Right lung (tissue), 2 donors: ENCODE measurements at regions not wholly inside any gene's neighbourhood (a gene's known extent, or its start where the extent isn't known, plus 50 kb on each side); places are given as distances from the start of the nearest gene placed in this dataset.
"Not testable (repeated sequence)": the region's sequence is repeated elsewhere in the genome, so short reads cannot be mapped to it uniquely, and the experiment has no call there.

Experiments
- DNase-seq, 2 donors: peaks; one replicate each; pipeline ENCODE4 v3.0.0-alpha.2; 2013

DNA sequence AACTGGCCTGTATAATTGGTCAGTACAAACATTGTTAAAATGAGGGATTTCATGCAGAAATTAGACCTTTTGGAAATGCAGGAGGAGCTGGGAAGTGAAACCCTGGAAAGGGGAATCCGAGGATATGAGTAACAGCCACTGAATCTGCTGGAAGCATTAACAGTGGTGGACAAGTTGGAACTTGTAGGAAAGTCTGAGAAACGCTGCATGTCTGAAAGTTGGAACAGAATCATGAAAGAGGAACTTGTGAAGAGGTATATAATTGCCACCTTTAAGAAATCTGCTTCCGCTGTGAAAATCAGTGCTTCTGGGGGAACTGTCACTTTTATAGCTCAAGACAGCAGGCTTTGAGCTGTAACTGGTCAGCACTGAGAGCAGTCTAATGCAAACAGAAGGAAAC is 716.5 kb upstream of the PRR20A start:
- DNase-seq = no peak

DNA sequence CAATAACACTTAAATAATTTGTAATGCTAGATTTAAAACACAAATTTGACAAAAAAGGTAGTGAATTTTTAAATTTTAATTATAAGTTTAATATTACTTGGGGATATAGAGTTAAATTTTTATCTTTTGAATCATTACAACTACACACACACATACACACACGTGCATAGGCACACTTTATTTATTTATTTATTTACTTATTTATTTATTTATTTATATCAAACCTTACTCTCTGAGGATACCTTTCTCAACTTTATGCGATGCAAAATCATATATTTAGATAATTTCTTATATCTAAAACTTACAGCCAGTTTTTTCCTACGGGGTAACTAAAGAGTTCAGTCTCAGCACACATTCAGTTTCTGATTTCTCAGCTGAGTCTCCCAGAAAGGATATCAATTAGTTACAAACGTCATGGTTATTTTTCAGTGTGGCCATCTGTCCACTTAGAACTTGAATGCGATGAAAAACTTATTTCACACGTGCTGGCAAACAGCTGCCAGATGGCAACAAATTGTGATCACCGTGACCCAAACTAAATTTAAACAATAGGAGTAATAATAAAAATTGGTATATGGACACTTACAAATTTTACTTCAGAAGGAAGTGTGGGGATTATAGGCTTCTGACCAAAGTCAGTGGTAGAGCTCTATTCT is 683.1 kb upstream of the PRR20A start:
- no peak for DNase-seq

DNA sequence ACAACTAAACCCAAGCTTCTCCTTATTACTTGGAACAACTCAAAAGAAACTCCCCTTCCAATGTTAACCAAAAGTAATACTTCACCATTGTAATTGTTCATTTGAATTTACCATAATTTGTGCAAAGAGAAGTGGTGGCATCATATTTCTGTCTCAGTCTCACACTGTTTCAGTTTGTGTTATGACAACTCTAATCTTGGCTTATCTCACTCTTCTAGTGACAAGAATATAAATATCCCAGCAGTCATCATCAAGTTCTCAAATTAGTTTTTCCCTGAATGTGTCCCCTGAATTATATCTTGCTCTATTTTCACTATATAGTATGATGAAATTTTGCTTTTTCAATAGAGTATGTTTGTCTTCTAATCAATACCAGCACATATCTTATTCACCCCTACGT is 681.4 kb upstream of the PRR20A start:
- DNase-seq = no peak

DNA sequence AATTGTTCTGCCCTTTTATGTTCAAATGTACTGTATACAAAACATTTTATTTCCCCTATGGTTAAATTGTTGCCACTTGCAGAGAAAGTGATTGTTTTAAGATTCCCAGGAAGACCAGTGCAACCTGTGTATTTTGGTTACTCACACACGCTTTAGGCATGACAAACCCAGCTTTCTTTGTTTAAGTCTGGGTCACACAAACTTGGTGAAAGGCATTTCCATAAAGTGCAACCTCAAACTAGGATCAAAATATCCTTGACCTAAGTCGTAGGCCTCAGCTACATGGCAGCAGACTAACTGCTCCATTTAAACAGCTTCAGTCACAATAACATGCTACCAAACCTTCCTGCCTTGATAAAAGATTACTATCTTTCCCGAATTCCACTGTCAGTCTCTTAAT is 639.0 kb upstream of the PRR20A start:
- no peak for DNase-seq

DNA sequence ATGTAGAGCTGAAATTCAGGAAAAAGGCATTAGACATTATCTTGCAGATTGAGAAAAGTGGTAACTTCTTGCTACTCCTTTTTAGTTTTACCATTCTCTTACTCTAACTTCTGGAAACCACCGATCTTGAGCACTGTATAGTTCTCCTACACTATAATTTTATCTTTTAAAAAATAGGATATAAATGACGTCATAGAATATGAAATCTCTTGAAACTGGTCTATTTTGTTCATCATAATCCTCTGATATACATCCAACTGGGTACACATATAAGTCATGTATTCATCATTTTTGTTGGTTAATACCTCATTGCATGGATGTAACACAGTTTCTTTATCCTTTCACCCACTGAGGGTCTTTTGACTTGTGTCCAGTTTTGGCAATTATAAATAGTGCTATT is 629.9 kb upstream of the PRR20A start:
- DNase-seq = no peak

DNA sequence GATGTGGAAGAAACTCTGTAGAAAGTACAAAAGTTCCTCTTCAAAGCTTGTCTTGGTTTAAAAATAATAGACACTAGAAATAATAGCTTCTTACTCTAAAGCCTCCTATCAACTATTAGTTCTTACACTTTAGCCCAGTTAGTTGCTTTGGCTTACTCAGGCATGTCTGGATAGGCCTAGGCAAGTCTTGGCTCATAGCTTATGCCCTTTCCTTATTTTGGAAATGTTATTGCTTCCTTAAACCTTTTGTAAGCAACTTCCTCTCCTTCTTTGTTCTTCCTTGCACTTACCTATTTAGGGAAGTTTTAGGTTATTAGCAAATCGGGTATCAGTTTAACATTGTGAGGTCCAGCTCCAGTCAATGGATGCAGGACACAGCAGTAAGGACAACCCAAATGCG is 628.4 kb upstream of the PRR20A start:
- not testable (repeated sequence) for DNase-seq

DNA sequence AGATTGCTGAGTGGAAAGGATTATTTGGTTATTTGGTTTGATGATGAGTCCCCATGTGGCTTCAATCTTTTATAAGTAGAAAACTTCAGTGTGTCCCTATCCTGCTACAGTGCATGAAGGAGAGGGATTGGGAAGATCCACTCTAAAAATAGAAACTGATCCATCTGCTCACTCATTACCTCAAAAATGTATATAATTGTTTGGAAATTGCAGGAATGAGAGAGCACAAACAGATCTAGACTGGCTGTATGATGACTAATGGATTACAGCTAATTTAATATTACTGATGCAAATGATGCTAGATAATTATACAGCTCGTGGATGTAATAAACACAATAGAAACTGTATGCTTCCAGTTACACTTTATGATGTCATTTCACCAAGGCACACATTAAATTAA is 625.3 kb upstream of the PRR20A start:
- no peak for DNase-seq

DNA sequence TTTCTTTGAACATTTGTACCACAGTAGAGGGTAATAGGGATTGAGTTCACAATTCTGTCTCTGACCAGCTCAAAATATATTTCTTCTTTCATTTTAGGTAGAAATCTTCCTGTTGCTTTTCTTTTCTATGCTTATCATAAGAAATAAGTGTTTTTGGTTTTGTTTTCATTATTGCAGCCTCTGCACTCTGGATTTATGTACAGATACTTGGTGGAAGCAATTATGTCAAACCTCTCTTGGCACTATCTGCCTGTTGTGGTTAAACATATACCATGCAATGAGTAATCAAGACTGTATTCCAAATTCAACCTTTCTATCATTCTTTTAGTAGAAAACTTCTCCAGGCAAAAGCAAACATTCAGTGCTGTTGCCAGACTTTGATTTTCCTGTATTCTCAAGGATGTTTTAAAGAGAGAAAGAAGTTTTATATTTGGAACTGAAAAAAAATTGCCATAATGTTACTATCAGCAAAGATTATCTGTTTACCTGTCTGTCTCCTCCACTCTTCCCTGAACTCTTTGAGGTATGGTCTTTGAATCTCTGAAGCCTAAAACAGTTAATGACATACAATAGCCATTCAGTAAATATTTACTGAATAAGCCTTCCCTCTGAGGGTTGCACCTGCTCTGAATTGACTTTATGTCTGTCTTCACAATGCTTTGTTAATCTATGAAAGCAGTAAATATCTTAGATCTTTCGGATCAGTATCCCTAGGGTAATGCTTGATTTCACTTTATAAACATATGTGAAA is 612.5 kb upstream of the PRR20A start:
- no peak for DNase-seq

DNA sequence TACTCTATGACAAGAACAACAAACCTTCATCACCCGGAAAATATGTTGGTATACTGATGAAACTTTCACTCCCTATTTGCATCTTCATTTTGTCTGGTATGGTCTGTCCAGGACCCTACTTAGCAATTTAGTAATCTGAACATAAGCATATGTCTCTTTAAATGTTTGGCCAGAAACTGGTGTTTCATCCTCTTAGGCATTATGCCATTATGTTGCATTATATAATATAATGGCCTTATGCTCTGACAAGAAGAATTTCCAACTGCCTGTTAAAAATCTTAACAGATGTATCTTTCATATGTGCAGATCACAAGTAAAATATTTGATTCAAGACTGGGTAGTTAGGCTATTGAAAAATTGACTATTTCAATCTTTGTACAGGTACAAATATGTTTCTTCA is 610.6 kb upstream of the PRR20A start:
- no peak for DNase-seq

DNA sequence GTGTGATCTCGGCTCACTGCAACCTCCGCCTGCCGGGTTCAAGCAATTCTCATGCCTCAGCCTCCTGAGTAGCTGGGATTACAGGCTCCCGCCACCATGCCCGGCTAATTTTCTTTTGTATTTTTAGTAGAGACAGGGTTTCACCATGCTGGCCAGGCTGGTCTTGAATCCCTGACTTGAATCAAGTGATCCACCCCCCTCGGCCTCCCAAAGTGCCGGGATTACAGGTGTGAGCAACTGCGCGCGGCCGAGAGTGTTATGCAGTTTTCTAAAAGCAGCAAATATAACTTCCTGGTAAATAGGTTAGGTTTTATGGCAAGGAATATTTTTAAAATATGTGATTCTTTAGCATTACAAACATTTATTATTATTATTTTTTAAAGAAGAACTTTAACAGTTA is 592.8 kb upstream of the PRR20A start:
- DNase-seq = not testable (repeated sequence)

DNA sequence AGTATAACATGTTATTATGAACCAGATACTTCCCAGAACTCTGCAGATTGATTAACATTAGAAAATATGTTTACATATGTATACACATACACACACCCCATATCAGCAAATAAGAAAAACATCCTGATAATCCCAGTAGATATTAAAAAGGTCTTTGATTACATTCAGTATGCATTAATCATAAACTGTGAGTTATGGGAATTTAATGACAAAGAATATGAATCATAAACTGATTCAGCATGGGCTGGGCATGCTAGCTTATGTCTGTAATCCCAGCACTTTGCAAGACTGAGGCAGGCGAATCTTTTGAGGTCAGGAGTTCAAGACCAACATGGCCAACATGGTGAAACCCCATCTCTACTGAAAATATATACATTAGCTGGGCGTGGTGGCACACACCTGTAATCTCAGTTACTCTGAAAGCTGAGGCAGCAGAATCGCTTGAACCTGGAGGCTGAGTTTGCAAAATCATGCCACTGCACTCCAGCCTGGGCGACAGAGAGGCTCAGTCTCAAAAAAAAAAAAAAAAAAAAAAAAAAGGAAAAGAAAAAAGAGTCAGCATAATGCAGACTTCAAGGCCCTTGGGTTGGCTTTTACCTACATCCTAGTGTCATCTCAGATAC is 581.9 kb upstream of the PRR20A start:
- no peak for DNase-seq

DNA sequence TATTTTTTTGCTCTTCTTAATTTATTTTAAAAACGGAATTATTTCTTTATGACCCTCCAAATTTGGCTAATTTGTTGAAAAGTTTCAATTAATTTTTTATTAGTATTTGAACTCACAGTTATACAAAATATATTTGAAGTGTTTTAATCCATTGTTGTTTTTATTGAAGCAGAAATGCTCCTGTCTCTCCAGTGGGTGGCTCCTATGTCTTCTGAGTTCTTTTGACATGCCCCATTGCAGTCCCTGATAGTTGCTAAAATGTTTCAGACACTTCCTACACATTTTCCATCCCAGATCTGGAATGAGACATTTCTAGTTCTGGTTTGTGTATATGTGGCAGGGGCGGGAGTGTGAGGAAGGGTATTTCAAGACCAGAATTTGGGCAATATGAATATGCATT is 579.4 kb upstream of the PRR20A start:
- no peak for DNase-seq

DNA sequence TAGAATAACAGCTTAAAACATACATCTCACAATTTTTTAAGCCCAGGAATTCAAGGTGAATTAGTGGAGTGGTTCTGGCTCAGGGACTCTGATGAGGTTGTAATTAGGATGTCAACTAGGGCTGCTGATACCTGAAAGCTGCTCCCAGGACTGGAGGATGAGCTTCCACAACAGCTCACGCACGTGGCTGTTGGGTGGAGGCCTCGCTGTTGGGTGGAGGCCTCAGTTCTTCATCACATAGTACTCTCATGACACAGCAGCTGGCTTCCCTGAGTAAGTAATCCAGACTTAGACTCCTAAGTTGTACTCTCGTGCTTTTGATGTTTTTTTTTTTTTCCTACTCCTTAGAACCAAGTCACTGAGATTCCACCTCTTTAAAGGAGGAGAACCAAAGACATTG is 577.1 kb upstream of the PRR20A start:
- no peak for DNase-seq

DNA sequence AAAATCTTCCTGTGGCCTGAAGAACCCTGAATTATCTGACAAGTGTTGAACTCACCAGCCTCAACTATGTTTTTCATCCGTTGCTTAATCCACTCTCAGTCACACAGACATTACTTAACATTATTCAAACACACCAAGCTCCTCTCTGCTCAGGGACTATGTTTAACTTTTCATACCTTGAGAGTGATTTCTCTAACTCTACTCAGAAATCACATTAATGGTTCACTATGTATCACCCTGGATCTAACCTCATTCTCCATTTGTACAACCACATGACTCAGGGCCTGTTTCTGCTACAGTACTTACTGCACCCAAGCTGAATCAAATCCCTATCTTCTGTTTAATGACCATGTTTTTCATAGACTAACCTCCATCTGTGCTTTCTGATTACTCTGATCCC is 553.7 kb upstream of the PRR20A start:
- DNase-seq = no peak

DNA sequence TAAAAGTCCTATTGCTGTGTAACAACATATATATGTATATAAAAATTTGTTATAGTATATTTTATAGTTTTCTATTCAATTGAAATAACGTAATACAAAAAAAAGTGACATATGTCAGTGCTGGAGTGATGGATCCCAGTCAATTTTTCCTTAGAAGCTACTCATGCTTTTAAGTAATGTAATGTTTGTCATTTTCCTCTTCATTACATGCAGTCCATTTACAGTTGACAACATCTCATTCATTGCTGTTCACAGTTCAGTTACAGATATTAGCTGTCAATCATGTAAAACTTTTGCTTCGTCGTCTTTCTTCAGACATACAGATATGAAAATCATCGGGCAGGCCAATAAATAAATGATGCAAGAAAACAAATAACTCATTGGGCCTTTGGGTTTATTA is 525.1 kb upstream of the PRR20A start:
- DNase-seq = no peak

DNA sequence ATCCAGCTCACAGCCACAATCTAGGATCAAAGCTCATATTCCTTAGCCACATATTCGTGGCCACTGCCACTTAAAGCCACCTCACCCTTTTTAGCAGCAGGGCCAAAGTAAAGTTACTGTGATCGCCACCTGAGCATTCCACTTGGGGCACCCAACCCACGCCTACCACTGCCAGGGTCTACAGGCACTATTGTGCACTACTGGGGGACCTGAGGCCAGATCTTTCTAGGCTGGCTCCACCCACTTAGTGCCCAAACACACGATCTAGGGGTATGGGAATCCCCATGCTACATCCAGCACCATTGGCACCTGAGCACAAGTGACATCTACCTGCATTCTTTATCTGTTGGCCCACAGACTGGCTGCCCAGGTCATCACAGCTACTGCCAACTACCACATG is 517.9 kb upstream of the PRR20A start:
- DNase-seq = no peak

DNA sequence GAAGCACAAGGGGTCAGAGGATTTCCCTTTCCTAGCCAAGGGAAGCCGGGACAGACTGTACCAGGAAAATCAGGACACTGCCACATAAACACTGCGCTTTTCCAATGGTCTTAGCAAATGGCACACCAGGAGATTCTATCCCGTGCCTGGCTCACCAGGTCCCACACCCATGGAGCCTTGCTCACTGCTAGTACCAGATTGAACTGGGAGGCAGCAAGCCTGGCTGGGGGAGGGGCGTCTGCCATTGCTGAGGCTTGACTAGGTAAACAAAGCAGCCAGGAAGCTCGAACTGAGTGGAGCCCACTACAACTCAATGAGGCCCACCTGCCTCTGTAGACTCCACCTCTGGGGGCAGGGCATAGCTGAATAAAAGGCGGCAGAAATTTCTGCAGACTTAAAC is 511.8 kb upstream of the PRR20A start:
- DNase-seq = not testable (repeated sequence)

DNA sequence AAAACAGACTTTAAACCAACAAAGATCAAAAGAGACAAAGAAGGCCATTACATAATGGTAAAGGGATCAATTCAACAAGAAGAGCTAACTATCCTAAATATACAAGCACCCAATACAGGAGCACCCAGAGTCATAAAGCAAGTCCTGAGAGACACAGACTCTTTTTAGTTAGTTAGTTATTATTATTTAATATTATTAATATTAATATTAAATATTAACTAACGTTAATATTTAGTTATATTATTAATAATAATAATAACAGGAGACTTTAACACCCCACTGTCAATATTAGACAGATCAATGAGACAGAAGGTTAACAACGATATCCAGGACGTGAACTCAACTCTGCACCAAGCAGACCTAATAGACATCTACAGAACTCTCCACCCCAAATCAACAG is 509.7 kb upstream of the PRR20A start:
- not testable (repeated sequence) for DNase-seq

DNA sequence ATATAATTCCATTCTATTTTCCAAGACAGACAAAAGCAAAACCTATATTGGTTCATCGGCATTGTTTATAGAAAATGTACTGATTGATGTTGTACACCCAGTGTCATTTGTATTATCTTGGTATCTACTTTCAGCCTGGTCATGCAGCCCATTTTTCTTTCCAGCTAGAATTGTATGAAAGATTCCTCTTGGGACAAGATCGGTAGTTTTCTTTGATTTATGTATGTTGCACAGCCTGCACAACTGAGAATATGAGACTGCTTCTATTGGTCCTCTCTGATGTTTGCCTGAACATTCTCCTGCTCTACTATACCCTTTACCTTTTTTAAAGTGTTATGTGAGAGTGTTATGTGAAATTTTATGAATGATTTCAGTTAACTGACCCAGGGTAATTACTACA is 487.7 kb upstream of the PRR20A start:
- no peak for DNase-seq

DNA sequence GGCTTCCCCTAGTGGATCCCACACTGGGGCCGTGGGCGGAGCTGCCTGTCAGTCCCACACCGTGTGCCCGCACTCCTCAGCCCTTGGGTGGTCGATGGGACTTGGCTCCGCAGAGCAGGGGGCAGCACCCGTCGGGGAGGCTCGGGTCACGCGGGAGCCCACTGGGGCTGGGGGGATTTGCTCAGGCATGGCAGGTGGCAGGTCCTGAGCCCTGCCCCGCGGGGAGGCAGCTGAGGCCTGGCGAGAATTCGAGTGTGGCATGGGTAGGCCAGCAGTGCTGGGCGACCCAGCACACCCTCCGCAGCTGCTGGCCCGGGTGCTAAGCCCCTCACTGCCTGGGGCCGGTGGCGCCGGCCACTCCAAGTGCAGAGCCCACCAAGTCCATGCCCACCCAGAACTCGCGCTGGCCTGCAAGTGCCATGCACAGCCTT is 481.7 kb upstream of the PRR20A start:
- no peak for DNase-seq

DNA sequence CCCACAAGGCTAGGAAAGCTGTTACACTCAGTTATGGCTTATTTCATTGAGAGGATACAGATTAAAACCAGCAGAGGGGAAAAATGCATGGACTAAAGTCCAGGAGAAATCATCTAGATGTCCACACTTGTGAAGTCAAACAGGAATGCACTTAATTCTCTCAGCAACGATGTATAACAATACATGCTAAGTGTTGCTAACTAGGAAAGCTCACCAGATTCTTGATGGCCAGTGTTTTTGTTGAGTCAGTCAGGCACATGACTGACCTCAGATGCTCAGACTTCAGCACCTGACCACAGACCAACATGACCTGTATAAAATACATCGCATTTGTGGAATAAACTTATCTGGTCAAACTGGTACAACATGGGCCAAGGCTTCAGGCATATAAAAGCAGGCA is 470.2 kb upstream of the PRR20A start:
- no peak for DNase-seq

DNA sequence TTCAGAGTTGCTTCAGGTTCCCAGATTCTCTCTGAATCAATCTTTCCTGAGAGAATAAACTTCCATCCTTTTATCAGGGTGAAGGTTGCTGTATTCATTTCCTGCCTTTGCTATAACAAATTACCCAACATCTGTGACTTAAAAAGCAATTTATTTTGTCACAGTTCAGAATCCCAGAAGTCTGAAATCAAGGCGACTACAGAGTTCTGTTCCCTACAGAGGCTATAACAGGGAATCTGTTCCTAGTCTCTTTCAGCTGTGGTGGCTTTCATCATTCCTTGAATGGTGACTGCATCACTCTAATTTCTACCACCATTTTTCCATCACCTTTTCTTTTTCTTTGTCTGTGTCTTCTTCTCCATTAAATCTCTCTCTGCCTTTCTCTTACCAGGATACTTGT is 459.3 kb upstream of the PRR20A start:
- DNase-seq = no peak

DNA sequence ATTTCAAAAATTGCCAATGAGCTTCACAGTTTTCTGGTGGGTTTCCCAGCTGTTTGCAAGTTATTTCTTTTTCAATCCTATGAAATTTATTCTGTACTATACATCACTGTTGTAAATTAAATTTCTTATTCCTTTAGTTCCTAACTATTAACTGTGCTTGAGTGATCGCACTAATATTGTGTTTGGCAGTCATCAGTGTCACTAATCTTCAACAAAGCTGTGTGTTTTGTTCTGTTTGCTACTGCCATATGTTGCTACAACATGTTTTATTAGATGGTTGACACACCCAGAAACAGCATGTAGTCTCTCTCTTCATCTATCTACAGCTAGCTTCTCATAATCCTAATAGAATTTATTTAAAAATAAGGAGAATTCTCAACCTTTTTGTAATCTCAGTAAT is 453.6 kb upstream of the PRR20A start:
- no peak for DNase-seq
